ENCODE measurements at regions not wholly inside any gene's neighbourhood (a gene's known extent, or its start where the extent isn't known, plus 50 kb on each side); places are given as distances from the start of the nearest gene placed in this dataset.

DNA sequence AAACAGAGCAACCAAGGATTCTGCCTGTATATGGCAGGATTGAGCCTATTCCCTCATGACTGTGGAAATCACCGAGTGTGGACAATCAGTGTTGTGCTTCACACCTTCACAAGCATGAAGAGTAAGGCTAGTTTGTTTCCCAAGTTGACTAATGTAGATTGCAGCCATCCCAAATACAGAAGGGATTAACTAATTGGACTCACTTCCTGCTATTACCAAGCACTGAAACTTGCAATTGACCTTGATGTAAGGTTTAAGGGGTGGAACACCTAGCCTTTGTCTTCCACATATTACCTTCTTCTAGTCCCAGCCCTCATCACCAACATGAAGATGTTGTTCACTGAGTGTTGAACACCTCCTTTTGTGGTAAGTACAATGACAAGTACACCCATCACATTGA, 120.9 kb upstream of the RND3 start:
- TF ChIP-seq POLR2A (IDR thresholded peaks at IDR 0.05; ENCODE audit: borderline replicate concordance, extremely low read depth, insufficient read depth, insufficient read length) = no peak
- TF ChIP-seq REST (IDR thresholded peaks at IDR 0.05; ENCODE audit: low read depth) = no peak
- TF ChIP-seq, protein P1, sequence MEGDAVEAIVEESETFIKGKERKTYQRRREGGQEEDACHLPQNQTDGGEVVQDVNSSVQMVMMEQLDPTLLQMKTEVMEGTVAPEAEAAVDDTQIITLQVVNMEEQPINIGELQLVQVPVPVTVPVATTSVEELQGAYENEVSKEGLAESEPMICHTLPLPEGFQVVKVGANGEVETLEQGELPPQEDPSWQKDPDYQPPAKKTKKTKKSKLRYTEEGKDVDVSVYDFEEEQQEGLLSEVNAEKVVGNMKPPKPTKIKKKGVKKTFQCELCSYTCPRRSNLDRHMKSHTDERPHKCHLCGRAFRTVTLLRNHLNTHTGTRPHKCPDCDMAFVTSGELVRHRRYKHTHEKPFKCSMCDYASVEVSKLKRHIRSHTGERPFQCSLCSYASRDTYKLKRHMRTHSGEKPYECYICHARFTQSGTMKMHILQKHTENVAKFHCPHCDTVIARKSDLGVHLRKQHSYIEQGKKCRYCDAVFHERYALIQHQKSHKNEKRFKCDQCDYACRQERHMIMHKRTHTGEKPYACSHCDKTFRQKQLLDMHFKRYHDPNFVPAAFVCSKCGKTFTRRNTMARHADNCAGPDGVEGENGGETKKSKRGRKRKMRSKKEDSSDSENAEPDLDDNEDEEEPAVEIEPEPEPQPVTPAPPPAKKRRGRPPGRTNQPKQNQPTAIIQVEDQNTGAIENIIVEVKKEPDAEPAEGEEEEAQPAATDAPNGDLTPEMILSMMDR (IDR thresholded peaks at IDR 0.05 in 2 of 3, conservative IDR thresholded peaks at IDR 0.05 in 1 of 3; ENCODE audit: borderline replicate concordance in 1 of 3, insufficient read depth in 1 of 3, low read depth in 2 of 3, low read length in 2 of 3) = no peak
- TF ChIP-seq, protein P2, sequence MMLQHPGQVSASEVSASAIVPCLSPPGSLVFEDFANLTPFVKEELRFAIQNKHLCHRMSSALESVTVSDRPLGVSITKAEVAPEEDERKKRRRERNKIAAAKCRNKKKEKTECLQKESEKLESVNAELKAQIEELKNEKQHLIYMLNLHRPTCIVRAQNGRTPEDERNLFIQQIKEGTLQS (IDR thresholded peaks at IDR 0.05) = no peak
- no peak for TF ChIP-seq EZH2 (IDR thresholded peaks at IDR 0.05)
